ENCODE measurements at regions not wholly inside any gene's neighbourhood (a gene's known extent, or its start where the extent isn't known, plus 50 kb on each side); places are given as distances from the start of the nearest gene placed in this dataset.

GRCh38 chr14:81669308-81669707 is 135.7 kb upstream of the SEL1L start:
- in situ Hi-C loops (cut with HindIII; ENCODE audit: low pct_unique_long_range_greater_than_20kb, low sequenced_read_pairs) = no loop called here
- Histone ChIP-seq H3K27me3 (ENCODE audit: control insufficient read depth, insufficient read depth, low read length) (no peaks in the 10 kb centered on the region), H3K9me3 (ENCODE audit: control insufficient read depth, insufficient read depth, low read depth, low read length) (no peaks in the 10 kb centered on the region), H3K27ac (ENCODE audit: low read length) (no peak overlapping the region), H3K4me3 (ENCODE audit: low read depth in 2 of 2, low read length in 2 of 2) (no peak overlapping the region), H3K4me1 (ENCODE audit: control insufficient read depth, insufficient read depth, low read length) (no peaks in the 10 kb centered on the region), H3K36me3 (ENCODE audit: control insufficient read depth, insufficient read depth, low read length) (no peaks in the 10 kb centered on the region)
- DNase-seq (ENCODE audit: low read depth, low spot score) (no peak), ATAC-seq (no peak)
- no TSS peak for BruUV-seq (replicated peaks)
- TF ChIP-seq TCF7L2 (IDR thresholded peaks at IDR 0.05; ENCODE audit: low read depth, low read length) (no peak), POLR2AphosphoS5 (IDR thresholded peaks at IDR 0.05; ENCODE audit: low read depth, low read length) (no peak), REST (IDR thresholded peaks at IDR 0.05; ENCODE audit: insufficient read depth in 1 of 2, low read depth in 2 of 2, low read length in 1 of 2) (no peak), CTCF (IDR thresholded peaks at IDR 0.05) (no peak), SIN3A (IDR thresholded peaks at IDR 0.05; ENCODE audit: borderline replicate concordance, insufficient read depth, low read depth, low read length) (no peak)
- CTCF ChIA-PET = no interaction called here
- POLR2A ChIA-PET = no interaction called here
- intact Hi-C loops (cut with micrococcal nuclease; ENCODE audit: unreplicated experiment) = no loop called here

- CTCF ChIA-PET = no interaction called here
- ATAC-seq (no peak), DNase-seq (ENCODE audit: low read depth, low spot score) (no peak)
- in situ Hi-C loops (cut with HindIII; ENCODE audit: low pct_unique_long_range_greater_than_20kb, low sequenced_read_pairs) (no loop called here), intact Hi-C loops (cut with micrococcal nuclease; ENCODE audit: unreplicated experiment) (no loop called here)
- Histone ChIP-seq H3K27me3 (ENCODE audit: control insufficient read depth, insufficient read depth, low read length) (no peaks in the 10 kb centered on the region; the same call in 1 of the 2 replicates), H3K4me1 (ENCODE audit: control insufficient read depth, insufficient read depth, low read length) (no peaks in the 10 kb centered on the region), H3K4me3 (ENCODE audit: low read depth in 2 of 2, low read length in 2 of 2) (no peak overlapping the region), H3K9me3 (ENCODE audit: control insufficient read depth, insufficient read depth, low read depth, low read length) (no peaks in the 10 kb centered on the region), H3K27ac (ENCODE audit: low read length) (no peak overlapping the region), H3K36me3 (ENCODE audit: control insufficient read depth, insufficient read depth, low read length) (no peaks in the 10 kb centered on the region)
- POLR2A ChIA-PET = no interaction called here
- TF ChIP-seq CTCF (IDR thresholded peaks at IDR 0.05) (no peak), POLR2AphosphoS5 (IDR thresholded peaks at IDR 0.05; ENCODE audit: low read depth, low read length) (no peak), TCF7L2 (IDR thresholded peaks at IDR 0.05; ENCODE audit: low read depth, low read length) (no peak), SIN3A (IDR thresholded peaks at IDR 0.05; ENCODE audit: borderline replicate concordance, insufficient read depth, low read depth, low read length) (no peak), REST (IDR thresholded peaks at IDR 0.05; ENCODE audit: insufficient read depth in 1 of 2, low read depth in 2 of 2, low read length in 1 of 2) (no peak)
- BruUV-seq (replicated peaks) = no TSS peak
Measured at GRCh38 chr14:81673930-81674329, 140.3 kb upstream of the SEL1L start.
